Right hindlimb (tissue), 1 donor: ENCODE measurements at regions not wholly inside any gene's neighbourhood (a gene's known extent, or its start where the extent isn't known, plus 50 kb on each side); places are given as distances from the start of the nearest gene placed in this dataset.

Experiments
- DNase-seq: peaks from one replicate; pipeline ENCODE4 v3.0.0-alpha.2; 2018

GRCh38 chr10:3510741-3511140 is 274.3 kb downstream of the KLF6 start:
- DNase-seq: no peak

GRCh38 chr10:3509355-3509754 is 275.7 kb downstream of the KLF6 start:
- no peak for DNase-seq

GRCh38 chr10:3503299-3503698 is 281.7 kb downstream of the KLF6 start:
- DNase-seq: no peak

GRCh38 chr10:3502673-3503072 is 282.3 kb downstream of the KLF6 start:
- DNase-seq: no peak

GRCh38 chr10:3500408-3500856 is 284.6 kb downstream of the KLF6 start:
- DNase-seq: peak; percentile 81

- no peak for DNase-seq
Observed at GRCh38 chr10:3499120-3499519, 285.9 kb downstream of the KLF6 start.

- DNase-seq: no peak
Observed at GRCh38 chr10:3497581-3497980, 287.4 kb downstream of the KLF6 start.

GRCh38 chr10:3496138-3496537 is 288.9 kb downstream of the KLF6 start:
- no peak for DNase-seq

GRCh38 chr10:3495281-3495680 is 289.7 kb downstream of the KLF6 start:
- DNase-seq: no peak

- DNase-seq: no peak
Observed at GRCh38 chr10:3494838-3495230, 290.2 kb downstream of the KLF6 start.

GRCh38 chr10:3494131-3494837 is 290.7 kb downstream of the KLF6 start:
- DNase-seq: no peak

GRCh38 chr10:3493621-3494020 is 291.4 kb downstream of the KLF6 start:
- DNase-seq: no peak

GRCh38 chr10:3491571-3491970 is 293.4 kb downstream of the KLF6 start:
- no peak for DNase-seq

- DNase-seq: no peak
Observed at GRCh38 chr10:3487228-3487627, 297.8 kb downstream of the KLF6 start.

- no peak for DNase-seq
Observed at GRCh38 chr10:3486346-3487065, 298.5 kb downstream of the KLF6 start.

GRCh38 chr10:3485057-3485686 is 299.8 kb downstream of the KLF6 start:
- DNase-seq: no peak

GRCh38 chr10:3484306-3485056 is 300.5 kb downstream of the KLF6 start:
- DNase-seq: no peak

- DNase-seq: peak; percentile 52
Observed at GRCh38 chr10:3482200-3482993, 302.6 kb downstream of the KLF6 start.

- no peak for DNase-seq
Observed at GRCh38 chr10:3481496-3481895, 303.5 kb downstream of the KLF6 start.

GRCh38 chr10:3480990-3481315 is 304.1 kb downstream of the KLF6 start:
- no peak for DNase-seq

- DNase-seq: no peak
Observed at GRCh38 chr10:3480281-3480989, 304.6 kb downstream of the KLF6 start.
